Testis (tissue), 2 donors: ENCODE measurements at regions not wholly inside any gene's neighbourhood (a gene's known extent, or its start where the extent isn't known, plus 50 kb on each side); places are given as distances from the start of the nearest gene placed in this dataset.

Experiments used
- CTCF ChIP-seq, 3 experiments: fragments of 450-650 bp in 2 of 3; fragments of 200-600 bp in 1 of 3; sonication (generic) in 1 of 3; IDR thresholded peaks; one replicate each; pipeline ENCODE4 v1.5.1; 2016 to 2019; ENCODE audit warnings: antibody characterized with exemption in 3 of 3, mild to moderate bottlenecking in 2 of 3, moderate library complexity in 1 of 3
- POLR2A ChIP-seq: fragments of 450-650 bp; IDR thresholded peaks from one replicate; pipeline ENCODE4 v1.6.1; 2017; ENCODE audit warnings: antibody characterized with exemption, mild to moderate bottlenecking, moderate library complexity

GRCh38 chr21:30947141-30947540 is 65.8 kb upstream of the KRTAP11-1 start:
- TF ChIP-seq POLR2A (no peak), CTCF (IDR thresholded peaks at IDR 0.05) (no peak)
